MM.1S (cell line): ENCODE measurements at regions not wholly inside any gene's neighbourhood (a gene's known extent, or its start where the extent isn't known, plus 50 kb on each side); places are given as distances from the start of the nearest gene placed in this dataset.

Experiments used
- DNase-seq: peaks from one replicate; pipeline ENCODE4 v3.0.0-alpha.2; 2015
- H2AFZ ChIP-seq: fragments of 300-600 bp; sonication (generic); 2 replicates; pipeline ENCODE4 v1.6.0; 2016; ENCODE audit warnings: antibody characterized with exemption, low read length
- H3F3A ChIP-seq: fragments of 300-600 bp; sonication (generic); 2 replicates; pipeline ENCODE4 v1.6.1; 2016; ENCODE audit warnings: mild to moderate bottlenecking, antibody characterized with exemption, low read length, moderate library complexity, mixed read lengths; ENCODE audit not compliant: insufficient read depth
- H3K27ac ChIP-seq: fragments of 300-600 bp; sonication (generic); 2 replicates; pipeline ENCODE4 v1.5.1; 2016; ENCODE audit warnings: mild to moderate bottlenecking, low read length
- H3K27me3 ChIP-seq: fragments of 300-600 bp; sonication (generic); replicated peaks from 2 replicates; pipeline ENCODE4 v1.6.0; 2016; ENCODE audit warnings: low read length; ENCODE audit not compliant: insufficient read depth
- H3K36me3 ChIP-seq: fragments of 300-600 bp; sonication (generic); replicated peaks from 2 replicates; pipeline ENCODE4 v1.6.1; 2016; ENCODE audit warnings: mild to moderate bottlenecking, low read length, mixed read lengths; ENCODE audit not compliant: insufficient read depth
- H3K4me1 ChIP-seq: fragments of 300-600 bp; sonication (generic); 2 replicates; pipeline ENCODE4 v1.6.1; 2016; ENCODE audit warnings: low read length, mixed read lengths
- H3K4me2 ChIP-seq: fragments of 300-600 bp; sonication (generic); 2 replicates; pipeline ENCODE4 v1.6.0; 2016; ENCODE audit warnings: low read depth, low read length
- H3K4me3 ChIP-seq: fragments of 300-600 bp; sonication (generic); 2 replicates; pipeline ENCODE4 v1.5.1; 2016; ENCODE audit warnings: low read length, mixed read lengths
- H3K79me2 ChIP-seq: fragments of 300-600 bp; sonication (generic); 2 replicates; pipeline ENCODE4 v1.6.1; 2016; ENCODE audit warnings: mixed run types, low read length, mixed read lengths
- H3K9ac ChIP-seq: fragments of 300-600 bp; sonication (generic); 2 replicates; pipeline ENCODE4 v1.6.1; 2016; ENCODE audit warnings: low read length, mixed read lengths
- H3K9me2 ChIP-seq: fragments of 300-600 bp; sonication (generic); replicated peaks from 2 replicates; pipeline ENCODE4 v1.6.1; 2016; ENCODE audit warnings: mild to moderate bottlenecking, low read length, mixed read lengths; ENCODE audit not compliant: insufficient read depth
- H3K9me3 ChIP-seq: fragments of 300-600 bp; sonication (generic); replicated peaks from 2 replicates; pipeline ENCODE4 v1.6.1; 2016; ENCODE audit warnings: mild to moderate bottlenecking, low read length, mixed read lengths; ENCODE audit not compliant: insufficient read depth
- H4K20me1 ChIP-seq: fragments of 300-600 bp; sonication (generic); 2 replicates; pipeline ENCODE4 v1.6.1; 2016; ENCODE audit warnings: mild to moderate bottlenecking, low read length, moderate library complexity, mixed read lengths; ENCODE audit not compliant: insufficient read depth
- CTCF ChIP-seq: fragments of 300-600 bp; sonication (generic); IDR thresholded peaks from 2 replicates; pipeline ENCODE4 v1.5.1; 2016; ENCODE audit warnings: antibody characterized with exemption, low read length, mixed read lengths
- EZH2 ChIP-seq: fragments of 300-600 bp; sonication (generic); optimal IDR thresholded peaks from 2 replicates; pipeline ENCODE3; 2017; ENCODE audit warnings: low read depth, mild to moderate bottlenecking, antibody characterized with exemption, low read length, mixed read lengths
- EZH2phosphoT487 ChIP-seq: fragments of 300-600 bp; sonication (generic); IDR thresholded peaks from 2 replicates; pipeline ENCODE4 v1.6.1; 2018; ENCODE audit warnings: antibody characterized with exemption, low read length

GRCh38 chr2:196475611-196476010, 163.9 kb upstream of the CCDC150 start:
- Histone ChIP-seq H4K20me1 (no peaks in the 10 kb centered on the region), H3K79me2 (no peaks in the 10 kb centered on the region), H3K27me3 (no peaks in the 10 kb centered on the region), H3K9me2 (no peaks in the 10 kb centered on the region), H3F3A (peaks cover 8% of the 10 kb centered on the region), H3K27ac (no peak overlapping the region), H3K9ac (no peak overlapping the region), H3K36me3 (no peaks in the 10 kb centered on the region), H3K4me1 (peaks cover 15% of the 10 kb centered on the region), H3K4me2 (no peak overlapping the region), H3K4me3 (no peak overlapping the region), H2AFZ (no peak overlapping the region), H3K9me3 (no peaks in the 10 kb centered on the region)
- no peak for DNase-seq
- TF ChIP-seq CTCF (no peak), EZH2phosphoT487 (no peak), EZH2 (no peak)

GRCh38 chr2:196478588-196478987, 160.9 kb upstream of the CCDC150 start:
- no peak overlapping the region for H3K27ac ChIP-seq
- no peak for DNase-seq
- H3F3A ChIP-seq, result peaks cover 20% of the 10 kb centered on the region

GRCh38 chr2:196479350-196479749, 160.2 kb upstream of the CCDC150 start:
- H2AFZ ChIP-seq, result no peak overlapping the region
- no peak overlapping the region for H3K4me3 ChIP-seq
- H3K4me1 ChIP-seq, result peaks cover 31% of the 10 kb centered on the region
- no peak overlapping the region for H3K4me2 ChIP-seq
- H3K9ac ChIP-seq, result no peak overlapping the region
- no peaks in the 10 kb centered on the region for H3K79me2 ChIP-seq
- TF ChIP-seq EZH2 (no peak), EZH2phosphoT487 (no peak), CTCF (no peak)
- H3K36me3 ChIP-seq, result no peaks in the 10 kb centered on the region
- peaks cover 20% of the 10 kb centered on the region for H3F3A ChIP-seq
- H4K20me1 ChIP-seq, result no peaks in the 10 kb centered on the region
- no peak overlapping the region for H3K27ac ChIP-seq
- no peak for DNase-seq
- H3K27me3 ChIP-seq, result no peaks in the 10 kb centered on the region
- H3K9me3 ChIP-seq, result no peaks in the 10 kb centered on the region
- H3K9me2 ChIP-seq, result no peaks in the 10 kb centered on the region

More at GRCh38 chr2:196478588-196478987, 160.9 kb upstream of the CCDC150 start:
- Histone ChIP-seq H3K9me3 (no peaks in the 10 kb centered on the region), H3K4me3 (no peak overlapping the region), H3K79me2 (no peaks in the 10 kb centered on the region), H3K4me1 (peaks cover 31% of the 10 kb centered on the region), H2AFZ (no peak overlapping the region), H3K4me2 (no peak overlapping the region), H4K20me1 (no peaks in the 10 kb centered on the region), H3K9ac (no peak overlapping the region), H3K27me3 (no peaks in the 10 kb centered on the region), H3K36me3 (no peaks in the 10 kb centered on the region), H3K9me2 (no peaks in the 10 kb centered on the region)
- TF ChIP-seq EZH2phosphoT487 (no peak), EZH2 (no peak), CTCF (no peak)
